ENCODE measurements at regions not wholly inside any gene's neighbourhood (a gene's known extent, or its start where the extent isn't known, plus 50 kb on each side); places are given as distances from the start of the nearest gene placed in this dataset.

DNA sequence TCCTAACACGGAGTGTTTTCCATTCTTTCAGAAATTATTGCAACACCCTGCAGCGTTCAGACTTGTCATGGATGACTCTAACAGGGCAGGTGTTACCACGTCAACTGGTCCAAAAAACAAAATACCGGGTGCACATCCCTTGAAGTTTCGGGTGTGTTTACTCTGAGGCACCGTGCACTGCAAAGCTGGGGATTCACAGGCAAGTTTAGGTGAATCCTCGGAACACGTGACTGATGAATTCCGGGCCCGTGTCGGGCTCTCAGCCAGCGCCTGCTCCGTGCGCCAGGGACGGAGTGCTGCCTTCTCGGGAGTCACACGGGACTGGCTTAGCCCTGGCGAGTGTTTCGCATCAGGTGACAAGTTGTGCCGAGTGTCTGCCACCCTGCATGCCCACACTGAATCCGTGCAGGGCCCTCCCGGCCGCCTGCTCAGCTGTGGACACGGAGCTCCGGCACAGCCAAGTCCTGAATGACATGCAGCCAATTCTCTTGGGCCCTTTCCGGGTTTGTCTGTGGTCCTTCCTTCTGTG, 66.0 kb upstream of the IRX4 start:
- Histone ChIP-seq H4K20me1 (replicated peaks in 1 of 2; ENCODE audit: control insufficient read depth in 1 of 2, insufficient read depth in 2 of 2, low read length in 2 of 2) (no peaks in the 10 kb centered on the region), H3K56ac (replicated peaks; ENCODE audit: insufficient read length, low read depth, low read length) (no peak overlapping the region), H3K23me2 (ENCODE audit: low read depth, low read length) (0 out of 2 replicates have a peak, but pooled peaks cover 2% of the 10 kb centered on the region), H4K8ac (ENCODE audit: extremely low read depth, insufficient read depth, low read length) (no peak overlapping the region), H3K79me1 (ENCODE audit: low read depth, low read length) (no peaks in the 10 kb centered on the region), H2BK120ac (replicated peaks; ENCODE audit: low read depth, low read length) (no peak overlapping the region), H2AK5ac (ENCODE audit: low read depth, low read length) (no peak overlapping the region), H3K79me2 (ENCODE audit: control insufficient read depth in 1 of 2, insufficient read depth in 2 of 2, low read length in 2 of 2) (no peaks in the 10 kb centered on the region), H3K9ac (replicated peaks in 1 of 4; ENCODE audit: extremely low read depth in 1 of 4, low read depth in 3 of 4, low read length in 3 of 4) (no peak overlapping the region), H2BK12ac (ENCODE audit: low read depth, low read length) (no peak overlapping the region), H3K4me3 (ENCODE audit: extremely low read depth in 1 of 4, insufficient read depth in 2 of 4, low read depth in 3 of 4, low read length in 4 of 4) (no peak overlapping the region), H3K27ac (ENCODE audit: low read depth, low read length) (no peak overlapping the region), H2AFZ (ENCODE audit: low read length) (no peak overlapping the region), H4K91ac (replicated peaks; ENCODE audit: insufficient read length, low read length) (no peak overlapping the region), H4K5ac (ENCODE audit: insufficient read length, low read depth, low read length) (no peak overlapping the region), H3K18ac (ENCODE audit: extremely low read depth, low read length) (no peak overlapping the region), H3K27me3 (replicated peaks in 1 of 4; ENCODE audit: control insufficient read depth in 3 of 4, extremely low read depth in 1 of 4, insufficient read depth in 3 of 4, low read length in 3 of 4) (peaks cover 0 to 4% (median 1%) of the 10 kb centered on the region in 4 experiments; a peak in 3 of 7 replicates), H2BK15ac (ENCODE audit: low read length) (no peak overlapping the region), H3K4me1 (replicated peaks in 1 of 4; ENCODE audit: control insufficient read depth in 3 of 4, insufficient read depth in 4 of 4, low read length in 3 of 4) (peaks cover 0 to 17% (median 11%) of the 10 kb centered on the region in 4 experiments; a peak in 6 of 7 replicates), H2BK20ac (ENCODE audit: low read length) (no peak overlapping the region), H2BK5ac (ENCODE audit: low read depth, low read length) (no peak overlapping the region), H3K4ac (replicated peaks; ENCODE audit: insufficient read length, low read depth, low read length) (no peak overlapping the region), H3K36me3 (ENCODE audit: control insufficient read depth in 2 of 4, insufficient read depth in 4 of 4, low read length in 3 of 4) (no peaks in the 10 kb centered on the region), H3K14ac (ENCODE audit: insufficient read length) (no peak overlapping the region), H3K23ac (ENCODE audit: insufficient read length) (no peak overlapping the region), H3K4me2 (ENCODE audit: insufficient read depth in 1 of 2, low read depth in 2 of 2, low read length in 2 of 2) (no peak overlapping the region), H3K9me3 (ENCODE audit: insufficient read depth in 2 of 2, low read depth in 1 of 2, low read length in 1 of 2) (no peaks in the 10 kb centered on the region; a peak in 1 of 4 replicates)
- ChIA-PET CTCF (ENCODE audit: partially characterized antibody) (interaction anchor here (0.6 to 1.0 kb wide), 3 partner anchors 67 to 684 kb away, joined by 3 read pairs; no protein-coding TSS in a partner anchor), POLR2A (ENCODE audit: partially characterized antibody) (no interaction called here)
- no peak for FAIRE-seq
- WGBS, 2 experiments (ENCODE audit: extremely low coverage in 1 of 2, insufficient coverage in 1 of 2, insufficient read length in 1 of 2, insufficient replicate concordance in 2 of 2, low coverage in 1 of 2, low lambda C conversion rate in 2 of 2, missing lambda C conversion rate in 1 of 2), result 90% methylated on average over 26 of the region's 26 CpGs; no CpG with 5 or more reads in 1 of the 2 experiments
- TF ChIP-seq EZH2 (IDR thresholded peaks at IDR 0.05; ENCODE audit: low read depth, low read length, severe bottlenecking) (no peak), PHF8 (conservative IDR thresholded peaks at IDR 0.05; ENCODE audit: low read depth, low read length) (no peak), TAF1 (IDR thresholded peaks at IDR 0.05; ENCODE audit: low read depth, low read length) (no peak), KDM4A (IDR thresholded peaks at IDR 0.05; ENCODE audit: low read depth, low read length, severe bottlenecking) (no peak)
- DNase-seq (ENCODE audit: low read depth in 1 of 2, low spot score in 2 of 2), result no peak

Data from H1 (cell line).